ENCODE measurements at regions not wholly inside any gene's neighbourhood (a gene's known extent, or its start where the extent isn't known, plus 50 kb on each side); places are given as distances from the start of the nearest gene placed in this dataset.
A peak's percentile ranks its signal among the peaks of the same experiment; 100 is the strongest.

DNA sequence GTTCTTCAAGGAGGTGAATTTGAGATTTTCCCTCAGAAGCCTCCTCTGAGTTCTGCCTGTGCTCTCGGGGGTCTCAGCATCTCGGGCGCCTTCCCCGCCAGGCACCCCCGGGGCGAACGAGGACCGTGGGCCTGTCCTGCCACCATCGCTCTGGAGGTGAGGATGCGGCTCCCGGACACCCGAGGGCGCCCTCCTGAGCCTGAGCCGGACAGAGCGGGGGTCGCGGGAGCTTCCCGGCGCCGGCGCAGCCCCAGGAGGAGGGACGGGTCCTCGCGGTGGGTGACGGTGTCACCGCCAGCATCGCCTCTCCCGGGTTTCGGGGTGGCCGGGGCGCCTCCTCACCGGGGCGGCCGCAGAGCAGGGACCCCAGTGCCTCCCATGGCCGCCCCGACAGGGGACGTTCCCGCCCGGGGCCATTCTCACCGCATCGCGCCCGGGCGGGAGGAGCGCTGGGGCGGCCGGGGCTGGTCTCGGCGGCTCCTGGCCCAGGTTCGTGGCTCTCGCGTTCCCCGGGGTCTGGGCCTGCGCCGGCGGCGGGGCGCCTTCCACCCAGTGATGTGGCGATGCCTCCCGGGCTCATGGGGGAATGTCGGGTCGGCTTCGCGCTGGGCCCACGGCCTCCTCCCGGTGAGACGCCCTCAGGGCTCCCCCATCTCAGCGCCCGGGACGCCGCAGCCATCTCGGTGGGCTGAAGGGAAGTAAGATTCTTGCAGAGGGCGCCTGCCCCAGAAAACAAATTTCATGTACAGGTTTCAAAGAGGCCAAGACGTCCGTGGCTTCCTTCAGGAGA lies 210.5 kb downstream of the ERMARD start:
- TF ChIP-seq POLR2A (IDR thresholded peaks at IDR 0.05) = no peak
- TF ChIP-seq, protein P1, sequence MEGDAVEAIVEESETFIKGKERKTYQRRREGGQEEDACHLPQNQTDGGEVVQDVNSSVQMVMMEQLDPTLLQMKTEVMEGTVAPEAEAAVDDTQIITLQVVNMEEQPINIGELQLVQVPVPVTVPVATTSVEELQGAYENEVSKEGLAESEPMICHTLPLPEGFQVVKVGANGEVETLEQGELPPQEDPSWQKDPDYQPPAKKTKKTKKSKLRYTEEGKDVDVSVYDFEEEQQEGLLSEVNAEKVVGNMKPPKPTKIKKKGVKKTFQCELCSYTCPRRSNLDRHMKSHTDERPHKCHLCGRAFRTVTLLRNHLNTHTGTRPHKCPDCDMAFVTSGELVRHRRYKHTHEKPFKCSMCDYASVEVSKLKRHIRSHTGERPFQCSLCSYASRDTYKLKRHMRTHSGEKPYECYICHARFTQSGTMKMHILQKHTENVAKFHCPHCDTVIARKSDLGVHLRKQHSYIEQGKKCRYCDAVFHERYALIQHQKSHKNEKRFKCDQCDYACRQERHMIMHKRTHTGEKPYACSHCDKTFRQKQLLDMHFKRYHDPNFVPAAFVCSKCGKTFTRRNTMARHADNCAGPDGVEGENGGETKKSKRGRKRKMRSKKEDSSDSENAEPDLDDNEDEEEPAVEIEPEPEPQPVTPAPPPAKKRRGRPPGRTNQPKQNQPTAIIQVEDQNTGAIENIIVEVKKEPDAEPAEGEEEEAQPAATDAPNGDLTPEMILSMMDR (IDR thresholded peaks at IDR 0.05) = peak; percentile 42 to 69 (median 59)
